Bronchial epithelial cell (primary cell): ENCODE measurements at regions not wholly inside any gene's neighbourhood (a gene's known extent, or its start where the extent isn't known, plus 50 kb on each side); places are given as distances from the start of the nearest gene placed in this dataset.

Experiments used
- DNase-seq: peaks from one replicate; pipeline ENCODE4 v3.0.0-alpha.2; 2010; ENCODE audit warnings: low read depth
- FAIRE-seq: peaks from 2 replicates; lab custom pipeline; 2011; peaks lifted over from hg19 to GRCh38; lab: Jason Lieb, UNC
- H3K27me3 ChIP-seq: 2 replicates; pipeline ENCODE4 v1.5.1; 2011; ENCODE audit warnings: low read length; ENCODE audit not compliant: control insufficient read depth, insufficient read depth
- H3K36me3 ChIP-seq: 2 replicates; pipeline ENCODE4 v1.5.1; 2011; ENCODE audit warnings: low read length; ENCODE audit not compliant: control insufficient read depth, insufficient read depth
- H3K4me3 ChIP-seq: 2 replicates; pipeline ENCODE4 v1.5.1; 2011; ENCODE audit warnings: mild to moderate bottlenecking, low read depth, low read length, control low read depth
- CTCF ChIP-seq: IDR thresholded peaks from 2 replicates; pipeline ENCODE4 v1.5.1; 2011; ENCODE audit warnings: mild to moderate bottlenecking, moderate library complexity, low read length, control low read depth, inconsistent platforms; ENCODE audit not compliant: insufficient read depth, severe bottlenecking

- H3K36me3 ChIP-seq, result no peaks in the 10 kb centered on the region
- no peak overlapping the region for H3K4me3 ChIP-seq
- H3K27me3 ChIP-seq, result no peaks in the 10 kb centered on the region
- DNase-seq, result no peak
- no peak for FAIRE-seq
- no peak for TF ChIP-seq CTCF
Measured at GRCh38 chr2:120428748-120429147, 82.8 kb downstream of the INHBB start.

GRCh38 chr2:120429586-120430500, 83.9 kb downstream of the INHBB start:
- no peaks in the 10 kb centered on the region for H3K36me3 ChIP-seq
- DNase-seq (no peak), FAIRE-seq (no peak)
- no peak for TF ChIP-seq CTCF
- H3K4me3 ChIP-seq, result no peak overlapping the region
- H3K27me3 ChIP-seq, result no peaks in the 10 kb centered on the region

GRCh38 chr2:120430501-120430830, 84.5 kb downstream of the INHBB start:
- FAIRE-seq (no peak), DNase-seq (no peak)
- no peak overlapping the region for H3K4me3 ChIP-seq
- H3K27me3 ChIP-seq, result no peaks in the 10 kb centered on the region
- H3K36me3 ChIP-seq, result no peaks in the 10 kb centered on the region
- TF ChIP-seq CTCF, result no peak

GRCh38 chr2:120430957-120431356, 85.0 kb downstream of the INHBB start:
- Histone ChIP-seq H3K36me3 (no peaks in the 10 kb centered on the region), H3K4me3 (no peak overlapping the region), H3K27me3 (peaks cover under 1% of the 10 kb centered on the region)
- DNase-seq, result no peak
- no peak for FAIRE-seq
- no peak for TF ChIP-seq CTCF

GRCh38 chr2:120431386-120432292, 85.7 kb downstream of the INHBB start:
- no peak for TF ChIP-seq CTCF
- Histone ChIP-seq H3K27me3 (peaks cover 2% of the 10 kb centered on the region), H3K36me3 (no peaks in the 10 kb centered on the region), H3K4me3 (no peak overlapping the region)
- no peak for DNase-seq
- FAIRE-seq, result no peak
